ENCODE measurements at regions not wholly inside any gene's neighbourhood (a gene's known extent, or its start where the extent isn't known, plus 50 kb on each side); places are given as distances from the start of the nearest gene placed in this dataset.
"Not testable (repeated sequence)": the region's sequence is repeated elsewhere in the genome, so short reads cannot be mapped to it uniquely, and the experiment has no call there.

DNA sequence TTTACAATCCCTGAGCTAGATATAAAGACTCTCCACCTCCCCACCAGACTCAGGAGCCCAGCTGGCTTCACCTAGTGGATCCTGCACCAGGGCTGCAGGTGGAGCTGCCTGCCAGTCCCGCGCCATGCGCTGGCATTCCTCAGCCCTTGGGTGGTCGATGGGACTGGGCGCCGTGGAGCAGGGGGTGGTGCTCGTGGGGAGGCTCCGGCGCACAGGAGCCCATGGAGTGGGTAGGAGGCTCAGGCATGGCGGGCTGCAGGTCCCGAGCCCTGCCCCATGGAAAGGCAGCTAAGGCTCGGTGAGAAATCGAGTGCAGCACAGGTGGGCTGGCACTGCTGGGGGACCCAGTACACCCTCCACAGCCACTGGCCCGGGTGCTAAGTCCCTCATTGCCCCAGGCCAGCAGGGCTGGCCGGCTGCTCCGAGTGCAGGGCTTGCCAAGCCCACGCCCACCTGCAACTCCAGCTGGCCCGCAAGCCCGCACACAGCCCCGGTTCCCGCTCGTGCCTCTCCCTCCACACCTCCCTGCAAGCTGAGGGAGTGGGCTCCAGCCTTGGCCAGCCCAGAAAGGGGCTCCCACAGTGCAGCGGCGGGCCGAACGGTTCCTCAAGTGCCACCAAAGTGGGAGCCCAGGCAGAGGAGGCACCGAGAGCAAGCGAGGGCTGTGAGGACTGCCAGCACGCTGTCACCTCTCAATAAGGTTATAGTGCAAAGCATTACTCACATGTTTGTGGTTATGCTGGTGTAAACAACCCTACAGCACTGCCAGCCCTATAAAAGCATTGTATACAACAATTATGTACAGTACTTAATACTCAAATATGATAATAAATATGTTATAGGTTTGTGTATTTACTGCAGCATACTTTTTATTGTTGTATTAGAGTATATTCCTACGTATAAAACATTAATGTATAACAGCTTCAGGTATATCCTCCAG is 757.3 kb downstream of the SLC6A15 start:
- TF ChIP-seq, protein P1, sequence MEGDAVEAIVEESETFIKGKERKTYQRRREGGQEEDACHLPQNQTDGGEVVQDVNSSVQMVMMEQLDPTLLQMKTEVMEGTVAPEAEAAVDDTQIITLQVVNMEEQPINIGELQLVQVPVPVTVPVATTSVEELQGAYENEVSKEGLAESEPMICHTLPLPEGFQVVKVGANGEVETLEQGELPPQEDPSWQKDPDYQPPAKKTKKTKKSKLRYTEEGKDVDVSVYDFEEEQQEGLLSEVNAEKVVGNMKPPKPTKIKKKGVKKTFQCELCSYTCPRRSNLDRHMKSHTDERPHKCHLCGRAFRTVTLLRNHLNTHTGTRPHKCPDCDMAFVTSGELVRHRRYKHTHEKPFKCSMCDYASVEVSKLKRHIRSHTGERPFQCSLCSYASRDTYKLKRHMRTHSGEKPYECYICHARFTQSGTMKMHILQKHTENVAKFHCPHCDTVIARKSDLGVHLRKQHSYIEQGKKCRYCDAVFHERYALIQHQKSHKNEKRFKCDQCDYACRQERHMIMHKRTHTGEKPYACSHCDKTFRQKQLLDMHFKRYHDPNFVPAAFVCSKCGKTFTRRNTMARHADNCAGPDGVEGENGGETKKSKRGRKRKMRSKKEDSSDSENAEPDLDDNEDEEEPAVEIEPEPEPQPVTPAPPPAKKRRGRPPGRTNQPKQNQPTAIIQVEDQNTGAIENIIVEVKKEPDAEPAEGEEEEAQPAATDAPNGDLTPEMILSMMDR (conservative IDR thresholded peaks at IDR 0.05) = not testable (repeated sequence)
- TF ChIP-seq ZFX (IDR thresholded peaks at IDR 0.05) = not testable (repeated sequence)
